HEK293T (cell line): ENCODE measurements at regions not wholly inside any gene's neighbourhood (a gene's known extent, or its start where the extent isn't known, plus 50 kb on each side); places are given as distances from the start of the nearest gene placed in this dataset.
"Not testable (repeated sequence)": the region's sequence is repeated elsewhere in the genome, so short reads cannot be mapped to it uniquely, and the experiment has no call there.

Experiments
- CTCF ChIA-PET: fragments of 350-600 bp; formaldehyde crosslinking; extraction: SDS; loops from one replicate; lab custom pipeline; 2021; ENCODE audit warnings: antibody characterized with exemption, inconsistent platforms; lab: Yijun Ruan, JAX
- POLR2A ChIA-PET: fragments of 350-600 bp; formaldehyde crosslinking; extraction: SDS; loops from one replicate; lab custom pipeline; 2020; ENCODE audit warnings: antibody characterized with exemption, inconsistent platforms; lab: Yijun Ruan, JAX
- DNase-seq: peaks from one replicate; pipeline ENCODE4 v3.0.0; 2012; ENCODE audit warnings: mixed read lengths; ENCODE audit errors: extremely low spot score
- ARNT ChIP-seq: fragments of 450-650 bp; IDR thresholded peaks from 2 replicates; pipeline ENCODE4 v1.6.1; 2017; ENCODE audit warnings: mild to moderate bottlenecking
- BHLHE40 ChIP-seq: fragments of 450-650 bp; IDR thresholded peaks from 2 replicates; pipeline ENCODE4 v1.6.1; 2016; ENCODE audit warnings: mild to moderate bottlenecking, moderate library complexity, borderline replicate concordance
- CTBP1 ChIP-seq: fragments of 450-650 bp; IDR thresholded peaks from 2 replicates; pipeline ENCODE4 v1.6.1; 2016; ENCODE audit warnings: borderline replicate concordance
- ELF4 ChIP-seq: fragments of 450-650 bp; IDR thresholded peaks from 2 replicates; pipeline ENCODE4 v1.6.1; 2017; ENCODE audit warnings: antibody characterized with exemption
- FOXA1 ChIP-seq: fragments of 450-650 bp; IDR thresholded peaks from 2 replicates; pipeline ENCODE4 v1.6.1; 2016; ENCODE audit warnings: mild to moderate bottlenecking
- FOXK2 ChIP-seq: fragments of 450-650 bp; IDR thresholded peaks from 2 replicates; pipeline ENCODE4 v1.6.1; 2016; ENCODE audit warnings: mild to moderate bottlenecking
- FOXM1 ChIP-seq: fragments of 450-650 bp; IDR thresholded peaks from 2 replicates; pipeline ENCODE4 v1.6.1; 2017; ENCODE audit warnings: mild to moderate bottlenecking, borderline replicate concordance
- HDGF ChIP-seq: fragments of 450-650 bp; IDR thresholded peaks from 2 replicates; pipeline ENCODE4 v1.6.1; 2017; ENCODE audit warnings: antibody characterized with exemption, borderline replicate concordance
- L3MBTL2 ChIP-seq: fragments of 450-650 bp; conservative IDR thresholded peaks from 2 replicates; pipeline ENCODE4 v1.6.1; 2016; ENCODE audit warnings: mild to moderate bottlenecking
- LEF1 ChIP-seq: fragments of 450-650 bp; IDR thresholded peaks from 2 replicates; pipeline ENCODE4 v1.6.1; 2017; ENCODE audit warnings: mild to moderate bottlenecking, borderline replicate concordance
- NFRKB ChIP-seq: fragments of 450-650 bp; IDR thresholded peaks from 2 replicates; pipeline ENCODE4 v1.6.1; 2016; ENCODE audit warnings: mild to moderate bottlenecking, moderate library complexity
- SP1 ChIP-seq: fragments of 450-650 bp; IDR thresholded peaks from 2 replicates; pipeline ENCODE4 v1.6.1; 2017
- SUZ12 ChIP-seq: fragments of 450-650 bp; IDR thresholded peaks from 2 replicates; pipeline ENCODE4 v1.6.1; 2016; ENCODE audit warnings: mild to moderate bottlenecking
- TARDBP ChIP-seq: fragments of 450-650 bp; IDR thresholded peaks from 2 replicates; pipeline ENCODE4 v1.6.1; 2016
- ZNF384 ChIP-seq: fragments of 450-650 bp; IDR thresholded peaks from 2 replicates; pipeline ENCODE4 v1.6.1; 2016
- TF ChIP-seq, protein P1 (sequence below): fragments of 450-650 bp; IDR thresholded peaks from 2 replicates; pipeline ENCODE4 v1.6.1; 2016

- CTCF ChIA-PET = no interaction called here
- TF ChIP-seq FOXM1 (no peak), HDGF (no peak), ARNT (no peak), LEF1 (no peak), BHLHE40 (no peak), CTBP1 (no peak), NFRKB (no peak), SP1 (no peak), TARDBP (no peak), FOXA1 (no peak), ZNF384 (no peak), SUZ12 (no peak)
- TF ChIP-seq, protein P1, sequence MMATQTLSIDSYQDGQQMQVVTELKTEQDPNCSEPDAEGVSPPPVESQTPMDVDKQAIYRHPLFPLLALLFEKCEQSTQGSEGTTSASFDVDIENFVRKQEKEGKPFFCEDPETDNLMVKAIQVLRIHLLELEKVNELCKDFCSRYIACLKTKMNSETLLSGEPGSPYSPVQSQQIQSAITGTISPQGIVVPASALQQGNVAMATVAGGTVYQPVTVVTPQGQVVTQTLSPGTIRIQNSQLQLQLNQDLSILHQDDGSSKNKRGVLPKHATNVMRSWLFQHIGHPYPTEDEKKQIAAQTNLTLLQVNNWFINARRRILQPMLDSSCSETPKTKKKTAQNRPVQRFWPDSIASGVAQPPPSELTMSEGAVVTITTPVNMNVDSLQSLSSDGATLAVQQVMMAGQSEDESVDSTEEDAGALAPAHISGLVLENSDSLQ = no peak
- POLR2A ChIA-PET = no interaction called here
- no peak for DNase-seq
Observed at GRCh38 chr16:7871371-7871770, 538.7 kb downstream of the RBFOX1 start.

GRCh38 chr16:7867831-7868230, 535.2 kb downstream of the RBFOX1 start:
- no peak for DNase-seq
- TF ChIP-seq BHLHE40 = no peak
- no peak for TF ChIP-seq HDGF
- no peak for TF ChIP-seq ZNF384
- no peak for TF ChIP-seq LEF1
- no peak for TF ChIP-seq SUZ12
- ChIA-PET CTCF (no interaction called here), POLR2A (no interaction called here)

DNA sequence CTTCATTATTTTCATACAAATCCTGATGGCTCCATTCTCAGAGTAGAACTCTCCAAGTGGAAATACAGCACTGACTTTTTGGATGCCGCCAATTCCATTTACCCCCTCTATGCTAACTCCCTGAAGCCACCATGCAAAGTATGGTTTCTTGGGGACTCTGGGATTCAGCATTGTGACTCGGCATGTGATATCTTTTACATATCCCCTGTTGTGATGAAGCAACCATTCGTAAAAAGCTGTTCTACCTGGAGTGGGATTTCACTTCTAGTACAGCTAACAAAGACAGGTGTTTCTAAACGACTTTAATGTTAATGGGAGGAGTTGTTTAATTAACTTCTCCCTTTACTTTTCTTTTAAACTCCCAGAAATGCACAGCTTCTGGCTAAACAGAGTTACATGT, 533.5 kb downstream of the RBFOX1 start:
- ChIA-PET POLR2A (no interaction called here), CTCF (no interaction called here)
- DNase-seq = no peak
- no peak for TF ChIP-seq ZNF384
- no peak for TF ChIP-seq SUZ12
- TF ChIP-seq HDGF = no peak
- no peak for TF ChIP-seq L3MBTL2

DNA sequence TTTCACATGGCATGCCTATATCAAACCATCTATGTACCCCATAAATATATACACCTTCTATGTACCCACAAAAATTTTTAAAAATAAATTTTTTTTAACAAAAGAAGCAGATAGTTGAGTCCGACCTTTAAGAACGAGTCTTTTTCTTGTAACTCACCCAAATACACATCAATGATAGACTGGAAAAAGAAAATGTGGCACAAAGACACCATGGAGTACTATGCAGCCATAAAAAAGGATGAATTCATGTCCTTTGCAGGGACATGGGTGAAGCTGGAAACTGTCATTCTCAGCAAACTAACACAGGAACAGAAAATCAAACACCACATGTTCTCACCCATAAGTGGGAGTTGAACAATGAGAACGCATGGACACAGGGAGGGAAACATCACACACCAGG, 532.7 kb downstream of the RBFOX1 start:
- DNase-seq, CTCF ChIA-PET, POLR2A ChIA-PET: not testable (repeated sequence)

DNA sequence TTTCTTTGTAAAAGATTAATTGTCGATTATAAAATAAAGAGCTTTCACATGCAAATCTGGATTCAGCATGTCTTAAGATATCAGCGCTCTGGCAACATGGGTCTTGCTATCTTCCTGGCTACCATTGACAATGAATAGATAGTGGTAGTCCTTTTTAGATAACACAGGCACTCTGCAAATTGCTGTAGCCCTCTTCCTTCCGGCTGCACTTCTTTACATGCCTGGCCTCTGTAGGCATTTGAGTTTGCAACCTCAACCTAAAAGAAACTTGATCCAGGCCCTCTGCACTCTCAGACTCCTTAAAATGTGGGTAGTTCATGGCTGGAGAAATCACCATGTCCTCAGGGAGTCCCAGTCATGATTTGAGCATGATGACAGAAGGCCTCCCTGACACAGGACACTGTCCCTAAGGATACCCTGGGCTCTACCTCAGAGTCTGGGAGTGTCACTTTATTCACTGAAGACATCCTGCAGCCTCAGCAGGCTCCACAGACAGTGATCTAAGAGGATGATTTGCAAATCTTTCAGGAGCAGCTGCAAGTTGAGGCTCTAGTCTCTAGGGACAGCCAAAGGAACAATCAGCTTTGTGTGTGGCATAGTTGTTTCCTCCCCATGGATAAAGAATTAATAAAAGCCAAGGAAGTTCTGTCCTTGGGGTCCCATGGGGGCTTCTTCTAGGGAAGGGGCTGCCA, 529.4 kb downstream of the RBFOX1 start:
- TF ChIP-seq CTBP1 = no peak
- TF ChIP-seq FOXA1 = no peak
- TF ChIP-seq, protein P1 = no peak
- TF ChIP-seq FOXM1 = no peak
- TF ChIP-seq SUZ12 = no peak
- no peak for TF ChIP-seq LEF1
- TF ChIP-seq TARDBP = no peak
- TF ChIP-seq ARNT = no peak
- no peak for TF ChIP-seq HDGF
- no peak for TF ChIP-seq BHLHE40
- no peak for TF ChIP-seq SP1
- TF ChIP-seq ZNF384 = no peak
- TF ChIP-seq L3MBTL2 = no peak
- TF ChIP-seq NFRKB = no peak
- no peak for TF ChIP-seq ELF4
- TF ChIP-seq FOXK2 = no peak
- ChIA-PET POLR2A (no interaction called here), CTCF (no interaction called here)
- DNase-seq = no peak

GRCh38 chr16:7853197-7853596, 520.6 kb downstream of the RBFOX1 start:
- ChIA-PET CTCF (no interaction called here), POLR2A (no interaction called here)
- TF ChIP-seq FOXM1 (no peak), L3MBTL2 (no peak), HDGF (no peak)
- no peak for DNase-seq

DNA sequence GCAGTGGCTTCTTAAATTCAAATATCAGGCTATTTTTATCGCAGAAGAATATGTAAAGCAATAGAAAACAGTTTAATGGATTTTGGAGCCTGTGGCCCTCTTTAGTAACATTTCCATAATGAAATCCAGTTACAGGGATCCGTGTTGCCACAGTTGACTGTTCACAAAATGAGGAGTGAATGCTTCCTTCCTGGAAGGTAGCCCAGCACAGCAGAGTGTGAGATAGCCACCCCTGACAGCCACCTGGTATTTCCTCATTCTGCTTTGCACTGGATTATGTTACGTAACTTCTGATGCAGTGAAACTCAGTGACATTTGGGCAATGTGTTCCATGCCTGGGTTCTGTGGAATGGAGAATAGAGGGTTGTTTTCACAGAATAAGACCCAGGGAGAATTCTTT, 517.2 kb downstream of the RBFOX1 start:
- DNase-seq = no peak
- POLR2A ChIA-PET = no interaction called here

DNA sequence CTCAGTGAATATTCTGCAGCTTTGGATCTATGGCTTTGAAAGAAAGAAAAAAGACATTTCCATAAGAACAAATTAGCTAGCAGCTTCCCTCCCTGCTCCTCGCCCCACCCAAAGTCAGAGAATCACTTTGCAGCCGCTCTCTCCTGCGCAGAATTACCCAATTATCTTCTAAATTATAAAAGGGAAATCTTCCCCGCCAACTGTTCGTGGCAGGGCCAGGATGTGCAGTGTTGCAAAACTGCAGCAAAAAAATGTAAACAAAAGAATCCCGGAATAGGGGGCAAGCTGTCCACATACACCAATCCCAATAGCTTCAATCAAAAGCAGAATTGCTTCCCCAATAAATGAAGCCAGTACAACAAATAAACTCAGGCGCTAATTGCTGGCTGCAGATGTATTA, 510.6 kb downstream of the RBFOX1 start:
- CTCF ChIA-PET = no interaction called here
- POLR2A ChIA-PET = no interaction called here
- DNase-seq = no peak
- TF ChIP-seq, protein P1 = no peak
- no peak for TF ChIP-seq FOXK2
- no peak for TF ChIP-seq NFRKB
- TF ChIP-seq FOXM1 = no peak
- no peak for TF ChIP-seq ZNF384
- no peak for TF ChIP-seq FOXA1
- TF ChIP-seq HDGF = no peak
- TF ChIP-seq TARDBP = no peak

More for the DNA sequence above, 517.2 kb downstream of the RBFOX1 start:
- TF ChIP-seq FOXK2 = no peak
- no peak for TF ChIP-seq HDGF
- no peak for TF ChIP-seq SUZ12
- no peak for TF ChIP-seq LEF1
- TF ChIP-seq FOXM1 = no peak
- CTCF ChIA-PET = no interaction called here
